ENCODE measurements at regions not wholly inside any gene's neighbourhood (a gene's known extent, or its start where the extent isn't known, plus 50 kb on each side); places are given as distances from the start of the nearest gene placed in this dataset.

- TF ChIP-seq, protein P1, sequence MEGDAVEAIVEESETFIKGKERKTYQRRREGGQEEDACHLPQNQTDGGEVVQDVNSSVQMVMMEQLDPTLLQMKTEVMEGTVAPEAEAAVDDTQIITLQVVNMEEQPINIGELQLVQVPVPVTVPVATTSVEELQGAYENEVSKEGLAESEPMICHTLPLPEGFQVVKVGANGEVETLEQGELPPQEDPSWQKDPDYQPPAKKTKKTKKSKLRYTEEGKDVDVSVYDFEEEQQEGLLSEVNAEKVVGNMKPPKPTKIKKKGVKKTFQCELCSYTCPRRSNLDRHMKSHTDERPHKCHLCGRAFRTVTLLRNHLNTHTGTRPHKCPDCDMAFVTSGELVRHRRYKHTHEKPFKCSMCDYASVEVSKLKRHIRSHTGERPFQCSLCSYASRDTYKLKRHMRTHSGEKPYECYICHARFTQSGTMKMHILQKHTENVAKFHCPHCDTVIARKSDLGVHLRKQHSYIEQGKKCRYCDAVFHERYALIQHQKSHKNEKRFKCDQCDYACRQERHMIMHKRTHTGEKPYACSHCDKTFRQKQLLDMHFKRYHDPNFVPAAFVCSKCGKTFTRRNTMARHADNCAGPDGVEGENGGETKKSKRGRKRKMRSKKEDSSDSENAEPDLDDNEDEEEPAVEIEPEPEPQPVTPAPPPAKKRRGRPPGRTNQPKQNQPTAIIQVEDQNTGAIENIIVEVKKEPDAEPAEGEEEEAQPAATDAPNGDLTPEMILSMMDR (IDR thresholded peaks at IDR 0.05 in 8 of 11, conservative IDR thresholded peaks at IDR 0.05 in 3 of 11), result no peak
- TF ChIP-seq POLR2AphosphoS5 (IDR thresholded peaks at IDR 0.05) (no peak), POLR2A (IDR thresholded peaks at IDR 0.05) (no peak)
Measured at GRCh38 chr3:112413074-112413473, 80.1 kb downstream of the CD200 start.
